ENCODE measurements at regions not wholly inside any gene's neighbourhood (a gene's known extent, or its start where the extent isn't known, plus 50 kb on each side); places are given as distances from the start of the nearest gene placed in this dataset.

- DNase-seq: no peak
Measured at GRCh38 chr3:144241404-144241803, 269.8 kb downstream of the DIPK2A start.

- DNase-seq: no peak
Measured at GRCh38 chr3:144242747-144243146, 271.1 kb downstream of the DIPK2A start.

- no peak for DNase-seq
Measured at GRCh38 chr3:144244662-144245061, 273.0 kb downstream of the DIPK2A start.

- no peak for DNase-seq
Measured at GRCh38 chr3:144252896-144253295, 281.3 kb downstream of the DIPK2A start.

GRCh38 chr3:144257381-144257780, 285.8 kb downstream of the DIPK2A start:
- no peak for DNase-seq

GRCh38 chr3:144259267-144259666, 287.6 kb downstream of the DIPK2A start:
- DNase-seq: no peak

- no peak for DNase-seq
Measured at GRCh38 chr3:144263706-144264105, 292.1 kb downstream of the DIPK2A start.

- no peak for DNase-seq
Measured at GRCh38 chr3:144264350-144264749, 292.7 kb downstream of the DIPK2A start.

GRCh38 chr3:144264794-144265193, 293.2 kb downstream of the DIPK2A start:
- no peak for DNase-seq

- no peak for DNase-seq
Measured at GRCh38 chr3:144265542-144266100, 294.0 kb downstream of the DIPK2A start.

GRCh38 chr3:144270100-144270499, 298.5 kb downstream of the DIPK2A start:
- DNase-seq: no peak

GRCh38 chr3:144272680-144273079, 301.1 kb downstream of the DIPK2A start:
- DNase-seq: no peak

GRCh38 chr3:144273601-144274000, 302.0 kb downstream of the DIPK2A start:
- no peak for DNase-seq

- DNase-seq: no peak
Measured at GRCh38 chr3:144275005-144275404, 303.4 kb downstream of the DIPK2A start.

- no peak for DNase-seq
Measured at GRCh38 chr3:144282313-144282712, 310.7 kb downstream of the DIPK2A start.

GRCh38 chr3:144286235-144286910, 314.8 kb downstream of the DIPK2A start:
- DNase-seq: no peak

GRCh38 chr3:144287001-144287400, 315.4 kb downstream of the DIPK2A start:
- DNase-seq: no peak

- DNase-seq: no peak
Measured at GRCh38 chr3:144289057-144289456, 317.4 kb downstream of the DIPK2A start.

- no peak for DNase-seq
Measured at GRCh38 chr3:144294659-144295538, 323.3 kb downstream of the DIPK2A start.

- no peak for DNase-seq
Measured at GRCh38 chr3:144295613-144296012, 324.0 kb downstream of the DIPK2A start.

GRCh38 chr3:144296808-144297207, 325.2 kb downstream of the DIPK2A start:
- no peak for DNase-seq

- DNase-seq: no peak
Measured at GRCh38 chr3:144301863-144302262, 330.2 kb downstream of the DIPK2A start.

GRCh38 chr3:144307951-144308350, 336.3 kb downstream of the DIPK2A start:
- no peak for DNase-seq

GRCh38 chr3:144308396-144308795, 336.8 kb downstream of the DIPK2A start:
- no peak for DNase-seq
